LNCaP clone FGC (cell line): ENCODE measurements at regions not wholly inside any gene's neighbourhood (a gene's known extent, or its start where the extent isn't known, plus 50 kb on each side); places are given as distances from the start of the nearest gene placed in this dataset.

Source experiments
- DNase-seq: peaks from one replicate; pipeline ENCODE4 v3.0.0-alpha.2; 2011; ENCODE audit warnings: low read depth
- H3K4me3 ChIP-seq: 2 replicates; pipeline ENCODE4 v1.5.1; 2011; ENCODE audit warnings: mild to moderate bottlenecking, low read depth, low read length, control low read depth
- TF ChIP-seq, protein P1 (sequence below): IDR thresholded peaks from 2 replicates; pipeline ENCODE4 v1.5.1; 2012; ENCODE audit warnings: mild to moderate bottlenecking; ENCODE audit not compliant: control insufficient read depth, insufficient read depth; ENCODE audit errors: extremely low read depth

DNA sequence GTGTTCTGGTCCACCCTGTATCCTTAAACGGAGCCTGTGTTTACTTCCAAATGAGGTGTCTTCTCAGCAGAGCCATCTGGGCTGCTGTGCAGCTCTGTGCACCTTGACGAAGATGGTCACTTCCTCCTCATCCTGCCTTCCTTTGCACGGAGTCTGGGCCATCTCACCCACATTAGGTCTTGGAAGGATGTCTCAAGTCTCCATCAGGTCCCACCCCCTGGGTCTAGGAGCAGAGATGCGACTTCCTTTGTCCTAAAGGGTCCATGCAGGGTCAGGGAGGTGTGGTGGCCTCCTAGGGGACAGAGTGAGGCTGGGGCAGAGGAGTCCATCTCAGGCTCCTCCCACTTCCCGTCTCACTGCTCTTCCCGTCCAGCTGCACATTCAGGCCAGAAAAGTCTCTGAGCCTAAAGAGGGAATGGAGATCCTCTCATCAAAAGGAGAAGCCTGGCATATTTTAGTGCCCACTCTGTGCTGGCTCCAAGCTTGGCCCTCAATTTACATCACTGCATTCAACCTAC, 209.2 kb downstream of the MATN1 start:
- no peak overlapping the region for H3K4me3 ChIP-seq
- TF ChIP-seq, protein P1, sequence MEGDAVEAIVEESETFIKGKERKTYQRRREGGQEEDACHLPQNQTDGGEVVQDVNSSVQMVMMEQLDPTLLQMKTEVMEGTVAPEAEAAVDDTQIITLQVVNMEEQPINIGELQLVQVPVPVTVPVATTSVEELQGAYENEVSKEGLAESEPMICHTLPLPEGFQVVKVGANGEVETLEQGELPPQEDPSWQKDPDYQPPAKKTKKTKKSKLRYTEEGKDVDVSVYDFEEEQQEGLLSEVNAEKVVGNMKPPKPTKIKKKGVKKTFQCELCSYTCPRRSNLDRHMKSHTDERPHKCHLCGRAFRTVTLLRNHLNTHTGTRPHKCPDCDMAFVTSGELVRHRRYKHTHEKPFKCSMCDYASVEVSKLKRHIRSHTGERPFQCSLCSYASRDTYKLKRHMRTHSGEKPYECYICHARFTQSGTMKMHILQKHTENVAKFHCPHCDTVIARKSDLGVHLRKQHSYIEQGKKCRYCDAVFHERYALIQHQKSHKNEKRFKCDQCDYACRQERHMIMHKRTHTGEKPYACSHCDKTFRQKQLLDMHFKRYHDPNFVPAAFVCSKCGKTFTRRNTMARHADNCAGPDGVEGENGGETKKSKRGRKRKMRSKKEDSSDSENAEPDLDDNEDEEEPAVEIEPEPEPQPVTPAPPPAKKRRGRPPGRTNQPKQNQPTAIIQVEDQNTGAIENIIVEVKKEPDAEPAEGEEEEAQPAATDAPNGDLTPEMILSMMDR, result no peak
- no peak for DNase-seq

DNA sequence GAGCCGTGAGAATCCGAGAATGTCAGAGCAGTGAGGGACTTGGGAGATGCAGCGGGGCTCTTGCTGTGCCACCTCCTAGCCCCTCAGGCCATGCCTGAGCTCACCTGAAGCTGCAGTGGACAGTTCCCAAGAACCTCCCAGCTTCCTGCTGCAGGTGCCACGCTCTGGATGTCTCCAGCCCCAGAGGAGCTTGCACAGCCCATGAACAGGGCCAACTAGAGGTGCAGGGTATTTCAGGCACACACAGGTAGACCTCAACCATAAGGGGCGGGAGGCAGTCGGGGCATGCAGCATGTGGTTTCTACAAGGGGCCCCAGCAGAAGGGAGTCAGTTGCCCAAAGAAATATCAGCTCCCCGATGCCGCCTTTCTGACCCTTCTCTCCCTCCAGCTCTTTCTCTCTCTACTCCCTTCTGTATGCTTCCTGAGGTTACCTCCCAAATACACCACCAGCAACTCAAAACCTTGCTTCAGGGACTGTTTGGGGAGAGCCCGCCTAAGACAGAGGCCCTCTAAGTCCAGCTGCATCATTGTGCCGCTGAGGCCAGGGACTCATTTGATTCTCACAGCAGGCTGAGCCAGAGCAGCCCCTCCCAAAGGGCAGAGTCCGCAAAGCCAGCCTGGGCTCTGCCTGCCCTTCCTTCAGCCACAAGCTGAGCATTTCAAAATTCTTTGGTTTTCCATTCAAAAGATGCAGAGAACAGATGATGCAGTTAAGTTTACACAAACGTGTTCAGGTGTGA, 209.8 kb downstream of the MATN1 start:
- TF ChIP-seq, protein P1, result no peak
- no peak overlapping the region for H3K4me3 ChIP-seq
- no peak for DNase-seq

DNA sequence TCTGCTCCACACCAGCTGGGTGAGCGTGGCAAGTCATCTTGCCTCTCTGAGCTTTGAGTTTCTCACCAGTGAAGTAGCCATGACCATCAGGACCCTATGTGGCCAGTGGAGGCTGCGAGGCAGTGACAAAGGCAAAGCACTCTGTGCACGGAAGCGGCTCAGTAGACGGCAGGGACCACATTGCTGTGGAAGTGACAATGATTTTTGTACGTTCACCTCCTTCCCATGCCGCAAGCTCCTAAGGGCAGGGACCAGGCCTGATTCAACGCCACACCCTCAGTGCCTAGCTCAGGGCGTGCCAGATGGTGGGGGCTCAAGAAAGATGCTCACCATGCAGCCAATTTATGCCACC, 210.5 kb downstream of the MATN1 start:
- DNase-seq, result no peak
- TF ChIP-seq, protein P1, result no peak
- H3K4me3 ChIP-seq, result no peak overlapping the region

DNA sequence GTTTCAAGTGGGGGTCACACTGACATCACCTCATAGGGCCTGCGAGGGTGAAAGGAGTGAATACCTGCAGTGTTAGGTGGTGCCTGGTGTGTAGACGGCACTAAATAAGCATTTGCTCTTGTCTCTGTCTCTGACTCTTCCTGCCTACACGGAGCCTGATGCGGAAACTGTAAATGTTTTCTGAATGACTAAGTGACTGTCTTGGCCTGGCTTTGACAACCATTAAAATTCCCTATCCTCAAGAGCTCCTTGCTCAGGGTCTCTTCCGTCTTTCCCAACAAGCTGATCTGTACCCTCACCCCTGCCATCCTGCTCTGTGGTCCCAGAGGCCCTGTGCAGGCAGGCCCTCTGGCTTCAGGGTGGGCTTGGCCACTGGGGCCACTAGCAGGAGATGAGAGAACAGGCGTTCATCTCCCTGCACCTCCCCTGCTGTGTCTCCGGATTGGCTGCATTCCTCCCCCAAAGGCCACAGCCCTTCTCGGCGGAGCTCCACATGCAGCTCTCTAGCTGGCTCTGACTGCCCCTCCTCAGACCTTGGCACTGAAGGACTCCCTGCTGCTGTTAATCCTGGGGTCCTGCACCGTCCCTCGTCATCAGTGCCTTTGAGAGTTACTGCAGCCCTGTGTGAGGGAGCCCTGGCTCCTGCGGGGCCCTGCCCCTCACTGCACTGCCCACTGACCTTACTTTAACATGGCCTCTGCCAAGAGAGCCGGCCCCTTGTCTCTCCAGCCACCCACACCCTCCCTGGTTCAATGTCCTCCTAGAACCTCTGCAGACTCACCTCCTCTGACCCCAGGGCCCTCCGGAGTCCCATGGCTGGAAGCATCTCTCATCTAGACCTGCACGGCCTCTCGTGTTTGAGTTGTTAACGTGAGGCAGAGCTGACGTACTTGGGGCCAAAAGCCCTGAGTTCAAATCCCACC, 211.1 kb downstream of the MATN1 start:
- TF ChIP-seq, protein P1, result no peak
- no peak for DNase-seq
- no peak overlapping the region for H3K4me3 ChIP-seq

DNA sequence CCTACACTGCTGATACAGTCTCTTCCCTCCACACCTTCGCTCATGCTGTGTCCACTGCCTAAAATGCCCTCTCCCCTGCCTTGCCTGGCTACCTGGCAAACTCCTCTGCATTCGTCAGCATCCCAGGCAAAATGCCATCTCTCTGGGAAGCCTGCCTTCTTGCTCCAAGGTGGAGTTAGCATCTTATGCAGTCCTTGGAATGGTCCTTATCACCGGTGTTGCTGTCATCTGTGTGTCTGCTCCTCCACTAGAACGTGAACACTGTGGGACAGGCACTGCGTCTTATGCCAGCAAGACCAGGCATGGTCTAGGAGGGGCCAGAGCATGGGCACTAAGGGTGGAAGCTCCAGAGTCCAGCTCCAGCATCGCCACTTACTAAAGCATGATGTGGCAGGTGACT, 211.8 kb downstream of the MATN1 start:
- no peak overlapping the region for H3K4me3 ChIP-seq
- DNase-seq, result no peak
- TF ChIP-seq, protein P1, result no peak

DNA sequence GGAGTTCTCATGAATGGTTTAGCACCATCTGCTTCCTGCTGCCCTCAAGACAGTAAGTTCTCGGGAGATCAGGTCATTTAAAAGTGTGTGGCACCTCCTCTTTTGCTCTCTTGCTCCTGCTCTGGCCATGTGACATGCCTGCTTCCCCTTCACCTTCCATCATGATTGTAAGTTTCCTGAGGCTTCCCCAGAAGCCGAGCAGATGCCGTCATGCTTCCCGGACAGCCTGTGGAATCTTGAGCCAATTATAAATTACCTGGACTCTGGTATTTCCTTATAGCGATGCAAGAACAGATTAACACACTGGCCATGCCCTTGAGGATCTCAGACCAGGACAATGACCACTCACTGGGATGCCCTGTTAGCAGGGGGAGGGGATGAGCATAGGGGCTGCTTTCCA, 212.3 kb downstream of the MATN1 start:
- H3K4me3 ChIP-seq, result no peak overlapping the region
- TF ChIP-seq, protein P1, result no peak
- DNase-seq, result no peak
